ENCODE measurements at regions not wholly inside any gene's neighbourhood (a gene's known extent, or its start where the extent isn't known, plus 50 kb on each side); places are given as distances from the start of the nearest gene placed in this dataset.

- Histone ChIP-seq H3K9me3 (ENCODE audit: control insufficient read depth, low read length) (no peaks in the 10 kb centered on the region), H3K36me3 (ENCODE audit: control insufficient read depth, insufficient read depth, low read length) (no peaks in the 10 kb centered on the region), H2AFZ (no peak overlapping the region), H3K79me2 (no peaks in the 10 kb centered on the region), H3K27ac (no peak overlapping the region), H3K4me3 (ENCODE audit: low read depth, low read length) (no peak overlapping the region), H3K9ac (no peak overlapping the region), H3K27me3 (ENCODE audit: control insufficient read depth, insufficient read depth, low read length) (no peaks in the 10 kb centered on the region), H3K4me1 (no peaks in the 10 kb centered on the region), H3K4me2 (ENCODE audit: low read length) (no peak overlapping the region)
- TF ChIP-seq, protein P1, sequence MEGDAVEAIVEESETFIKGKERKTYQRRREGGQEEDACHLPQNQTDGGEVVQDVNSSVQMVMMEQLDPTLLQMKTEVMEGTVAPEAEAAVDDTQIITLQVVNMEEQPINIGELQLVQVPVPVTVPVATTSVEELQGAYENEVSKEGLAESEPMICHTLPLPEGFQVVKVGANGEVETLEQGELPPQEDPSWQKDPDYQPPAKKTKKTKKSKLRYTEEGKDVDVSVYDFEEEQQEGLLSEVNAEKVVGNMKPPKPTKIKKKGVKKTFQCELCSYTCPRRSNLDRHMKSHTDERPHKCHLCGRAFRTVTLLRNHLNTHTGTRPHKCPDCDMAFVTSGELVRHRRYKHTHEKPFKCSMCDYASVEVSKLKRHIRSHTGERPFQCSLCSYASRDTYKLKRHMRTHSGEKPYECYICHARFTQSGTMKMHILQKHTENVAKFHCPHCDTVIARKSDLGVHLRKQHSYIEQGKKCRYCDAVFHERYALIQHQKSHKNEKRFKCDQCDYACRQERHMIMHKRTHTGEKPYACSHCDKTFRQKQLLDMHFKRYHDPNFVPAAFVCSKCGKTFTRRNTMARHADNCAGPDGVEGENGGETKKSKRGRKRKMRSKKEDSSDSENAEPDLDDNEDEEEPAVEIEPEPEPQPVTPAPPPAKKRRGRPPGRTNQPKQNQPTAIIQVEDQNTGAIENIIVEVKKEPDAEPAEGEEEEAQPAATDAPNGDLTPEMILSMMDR (IDR thresholded peaks at IDR 0.05) = no peak
Measured at GRCh38 chr13:82330499-82330898, 1551.8 kb downstream of the SLITRK1 start.

- H3K4me1 ChIP-seq = no peaks in the 10 kb centered on the region
- H3K9me3 ChIP-seq (ENCODE audit: control insufficient read depth, low read length) = no peaks in the 10 kb centered on the region
- no peaks in the 10 kb centered on the region for H3K27me3 ChIP-seq (ENCODE audit: control insufficient read depth, insufficient read depth, low read length)
- H3K4me3 ChIP-seq (ENCODE audit: low read depth, low read length) = no peak overlapping the region
- no peak overlapping the region for H2AFZ ChIP-seq
- H3K9ac ChIP-seq = no peak overlapping the region
- H3K27ac ChIP-seq = no peak overlapping the region
- TF ChIP-seq, protein P1 (IDR thresholded peaks at IDR 0.05) = no peak
- H3K4me2 ChIP-seq (ENCODE audit: low read length) = no peak overlapping the region
- no peaks in the 10 kb centered on the region for H3K79me2 ChIP-seq
- no peaks in the 10 kb centered on the region for H3K36me3 ChIP-seq (ENCODE audit: control insufficient read depth, insufficient read depth, low read length)
Measured at GRCh38 chr13:82323101-82323500, 1559.2 kb downstream of the SLITRK1 start.

DNA sequence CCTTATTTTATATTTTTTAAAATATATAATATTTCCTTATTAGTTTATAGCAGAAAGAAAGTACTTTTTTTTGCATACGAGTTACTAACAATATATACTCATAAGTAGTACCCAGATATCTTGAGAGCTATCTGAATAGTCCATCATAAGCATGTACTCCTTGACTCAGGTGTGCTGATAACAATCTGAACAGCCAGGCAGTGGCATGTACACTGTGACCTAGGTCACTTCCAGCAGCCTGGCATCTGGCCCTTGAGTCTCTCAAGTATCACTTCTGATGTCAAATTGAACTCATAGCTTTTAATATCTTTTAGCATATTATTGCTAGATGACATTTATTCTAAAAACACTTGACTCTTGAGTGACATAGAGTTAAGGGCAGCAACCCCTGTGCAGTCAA lies 1576.7 kb downstream of the SLITRK1 start:
- TF ChIP-seq, protein P1 (IDR thresholded peaks at IDR 0.05) = no peak
- Histone ChIP-seq H2AFZ (no peak overlapping the region), H3K9ac (no peak overlapping the region), H3K4me3 (ENCODE audit: low read depth, low read length) (no peak overlapping the region), H3K9me3 (ENCODE audit: control insufficient read depth, low read length) (peaks cover 3% of the 10 kb centered on the region), H3K36me3 (ENCODE audit: control insufficient read depth, insufficient read depth, low read length) (no peaks in the 10 kb centered on the region), H3K4me2 (ENCODE audit: low read length) (no peak overlapping the region), H3K79me2 (no peaks in the 10 kb centered on the region), H3K27me3 (ENCODE audit: control insufficient read depth, insufficient read depth, low read length) (no peaks in the 10 kb centered on the region), H3K4me1 (no peaks in the 10 kb centered on the region), H3K27ac (no peak overlapping the region)

GRCh38 chr13:82298106-82298505 lies 1584.2 kb downstream of the SLITRK1 start:
- TF ChIP-seq, protein P1 (IDR thresholded peaks at IDR 0.05) = no peak
- H3K4me2 ChIP-seq (ENCODE audit: low read length) = no peak overlapping the region
- H3K27ac ChIP-seq = no peak overlapping the region
- no peaks in the 10 kb centered on the region for H3K27me3 ChIP-seq (ENCODE audit: control insufficient read depth, insufficient read depth, low read length)
- H3K79me2 ChIP-seq = no peaks in the 10 kb centered on the region
- H3K9ac ChIP-seq = no peak overlapping the region
- no peak overlapping the region for H2AFZ ChIP-seq
- H3K4me3 ChIP-seq (ENCODE audit: low read depth, low read length) = no peak overlapping the region
- no peaks in the 10 kb centered on the region for H3K36me3 ChIP-seq (ENCODE audit: control insufficient read depth, insufficient read depth, low read length)
- H3K4me1 ChIP-seq = no peaks in the 10 kb centered on the region
- peaks cover 3% of the 10 kb centered on the region for H3K9me3 ChIP-seq (ENCODE audit: control insufficient read depth, low read length)

DNA sequence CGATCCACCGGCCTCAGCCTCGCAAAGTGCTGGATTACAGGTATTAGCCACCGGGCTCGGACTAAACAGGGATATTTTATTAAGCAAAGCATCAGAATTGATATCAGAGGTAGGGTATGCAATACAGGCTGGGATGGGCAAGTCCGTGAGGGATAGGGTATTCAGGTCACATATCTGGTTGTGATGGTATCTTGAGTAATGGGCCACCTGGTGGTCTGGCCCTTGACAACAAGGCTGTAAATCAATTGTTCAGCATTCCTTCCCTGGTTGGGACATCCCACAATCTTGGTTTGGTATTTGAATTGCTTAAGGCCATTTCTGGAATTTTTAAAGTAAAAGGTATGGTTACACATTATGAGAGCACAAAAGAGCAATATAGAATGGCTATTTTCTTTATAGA lies 1588.0 kb downstream of the SLITRK1 start:
- Histone ChIP-seq H3K9ac (no peak overlapping the region), H3K36me3 (ENCODE audit: control insufficient read depth, insufficient read depth, low read length) (no peaks in the 10 kb centered on the region), H2AFZ (no peak overlapping the region), H3K4me3 (ENCODE audit: low read depth, low read length) (no peak overlapping the region), H3K4me2 (ENCODE audit: low read length) (no peak overlapping the region), H3K4me1 (no peaks in the 10 kb centered on the region), H3K9me3 (ENCODE audit: control insufficient read depth, low read length) (no peaks in the 10 kb centered on the region), H3K27me3 (ENCODE audit: control insufficient read depth, insufficient read depth, low read length) (no peaks in the 10 kb centered on the region), H3K27ac (no peak overlapping the region), H3K79me2 (no peaks in the 10 kb centered on the region)
- TF ChIP-seq, protein P1 (IDR thresholded peaks at IDR 0.05) = no peak
